HG02870 (cell line): ENCODE measurements at regions not wholly inside any gene's neighbourhood (a gene's known extent, or its start where the extent isn't known, plus 50 kb on each side); places are given as distances from the start of the nearest gene placed in this dataset.
"Not testable (repeated sequence)": the region's sequence is repeated elsewhere in the genome, so short reads cannot be mapped to it uniquely, and the experiment has no call there.

ENCODE experiments used
- ATAC-seq: cut with Tn5 transposase; IDR thresholded peaks from one replicate; pipeline ENCODE4 v1.9.1; 2021; ENCODE audit warnings: mild to moderate bottlenecking, moderate library complexity; ENCODE audit not compliant: unreplicated experiment

GRCh38 chr4:33067221-33067620 is 2347.1 kb downstream of the PCDH7 start:
- ATAC-seq, result no peak

GRCh38 chr4:33068539-33068938 is 2348.4 kb downstream of the PCDH7 start:
- no peak for ATAC-seq

GRCh38 chr4:33071535-33071934 is 2351.4 kb downstream of the PCDH7 start:
- ATAC-seq, result no peak

- ATAC-seq, result no peak
Measured at GRCh38 chr4:33072298-33073089, 2352.3 kb downstream of the PCDH7 start.

GRCh38 chr4:33073811-33074210 is 2353.6 kb downstream of the PCDH7 start:
- ATAC-seq, result no peak

- no peak for ATAC-seq
Measured at GRCh38 chr4:33078145-33078544, 2358.0 kb downstream of the PCDH7 start.

GRCh38 chr4:33080275-33080674 is 2360.1 kb downstream of the PCDH7 start:
- no peak for ATAC-seq

GRCh38 chr4:33085709-33086108 is 2365.5 kb downstream of the PCDH7 start:
- ATAC-seq, result no peak

- no peak for ATAC-seq
Measured at GRCh38 chr4:33086331-33086925, 2366.3 kb downstream of the PCDH7 start.

GRCh38 chr4:33088713-33089112 is 2368.5 kb downstream of the PCDH7 start:
- no peak for ATAC-seq

- no peak for ATAC-seq
Measured at GRCh38 chr4:33090910-33091309, 2370.7 kb downstream of the PCDH7 start.

GRCh38 chr4:33091961-33092360 is 2371.8 kb downstream of the PCDH7 start:
- no peak for ATAC-seq

GRCh38 chr4:33104273-33104672 is 2384.1 kb downstream of the PCDH7 start:
- ATAC-seq, result no peak

- ATAC-seq, result no peak
Measured at GRCh38 chr4:33107814-33108213, 2387.6 kb downstream of the PCDH7 start.

- ATAC-seq, result no peak
Measured at GRCh38 chr4:33111117-33111516, 2390.9 kb downstream of the PCDH7 start.

- no peak for ATAC-seq
Measured at GRCh38 chr4:33116871-33117270, 2396.7 kb downstream of the PCDH7 start.

GRCh38 chr4:33126002-33126401 is 2405.8 kb downstream of the PCDH7 start:
- no peak for ATAC-seq

GRCh38 chr4:33130662-33131061 is 2410.5 kb downstream of the PCDH7 start:
- not testable (repeated sequence) for ATAC-seq

- ATAC-seq, result no peak
Measured at GRCh38 chr4:33133723-33134122, 2413.6 kb downstream of the PCDH7 start.

GRCh38 chr4:33134366-33134765 is 2414.2 kb downstream of the PCDH7 start:
- no peak for ATAC-seq

GRCh38 chr4:33149658-33150524 is 2429.7 kb downstream of the PCDH7 start:
- no peak for ATAC-seq

GRCh38 chr4:33150525-33150910 is 2430.3 kb downstream of the PCDH7 start:
- ATAC-seq, result no peak
